ENCODE measurements at regions not wholly inside any gene's neighbourhood (a gene's known extent, or its start where the extent isn't known, plus 50 kb on each side); places are given as distances from the start of the nearest gene placed in this dataset.

DNA sequence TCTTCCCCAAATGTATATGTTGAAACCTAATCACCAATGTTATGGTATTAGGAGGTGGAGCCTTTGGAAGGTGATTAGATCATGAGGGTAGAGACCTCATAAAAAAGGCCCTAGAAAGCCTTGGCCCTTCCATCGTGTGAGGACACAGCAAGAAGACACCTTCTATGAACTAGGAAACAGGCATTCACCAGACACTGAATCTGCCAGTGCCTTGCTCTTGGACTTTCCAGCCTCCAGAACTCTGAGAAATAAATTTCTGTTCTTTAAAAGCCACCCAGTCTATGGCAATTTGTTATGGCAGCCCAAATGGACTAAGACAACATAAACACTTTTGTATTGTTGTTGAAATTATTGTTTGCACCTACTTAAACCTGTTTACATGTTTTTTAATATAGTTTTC, 221.8 kb upstream of the RPS6KA3 start:
- Histone ChIP-seq H3K4me1 (ENCODE audit: low read length) (no peaks in the 10 kb centered on the region), H3K27ac (ENCODE audit: low read length) (no peak overlapping the region), H3K9ac (ENCODE audit: low read length) (no peak overlapping the region), H3K27me3 (ENCODE audit: low read depth, low read length) (peaks cover 3% of the 10 kb centered on the region; the same call in 1 of the 2 replicates), H4K20me1 (ENCODE audit: insufficient read depth, low read length) (no peaks in the 10 kb centered on the region), H3K36me3 (replicated peaks; ENCODE audit: low read depth, low read length) (no peaks in the 10 kb centered on the region), H2AFZ (ENCODE audit: low read depth, low read length) (no peak overlapping the region), H3K4me2 (ENCODE audit: low read length) (no peak overlapping the region), H3K4me3 (ENCODE audit: low read length) (no peak overlapping the region), H3K9me3 (ENCODE audit: insufficient read depth, low read length) (no peaks in the 10 kb centered on the region), H3K79me2 (ENCODE audit: low read length) (no peaks in the 10 kb centered on the region)
- no peak for TF ChIP-seq EZH2phosphoT487 (IDR thresholded peaks at IDR 0.05; ENCODE audit: low read depth)
- TF ChIP-seq, protein P1, sequence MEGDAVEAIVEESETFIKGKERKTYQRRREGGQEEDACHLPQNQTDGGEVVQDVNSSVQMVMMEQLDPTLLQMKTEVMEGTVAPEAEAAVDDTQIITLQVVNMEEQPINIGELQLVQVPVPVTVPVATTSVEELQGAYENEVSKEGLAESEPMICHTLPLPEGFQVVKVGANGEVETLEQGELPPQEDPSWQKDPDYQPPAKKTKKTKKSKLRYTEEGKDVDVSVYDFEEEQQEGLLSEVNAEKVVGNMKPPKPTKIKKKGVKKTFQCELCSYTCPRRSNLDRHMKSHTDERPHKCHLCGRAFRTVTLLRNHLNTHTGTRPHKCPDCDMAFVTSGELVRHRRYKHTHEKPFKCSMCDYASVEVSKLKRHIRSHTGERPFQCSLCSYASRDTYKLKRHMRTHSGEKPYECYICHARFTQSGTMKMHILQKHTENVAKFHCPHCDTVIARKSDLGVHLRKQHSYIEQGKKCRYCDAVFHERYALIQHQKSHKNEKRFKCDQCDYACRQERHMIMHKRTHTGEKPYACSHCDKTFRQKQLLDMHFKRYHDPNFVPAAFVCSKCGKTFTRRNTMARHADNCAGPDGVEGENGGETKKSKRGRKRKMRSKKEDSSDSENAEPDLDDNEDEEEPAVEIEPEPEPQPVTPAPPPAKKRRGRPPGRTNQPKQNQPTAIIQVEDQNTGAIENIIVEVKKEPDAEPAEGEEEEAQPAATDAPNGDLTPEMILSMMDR (IDR thresholded peaks at IDR 0.05; ENCODE audit: low read depth, low read length), result no peak

DNA sequence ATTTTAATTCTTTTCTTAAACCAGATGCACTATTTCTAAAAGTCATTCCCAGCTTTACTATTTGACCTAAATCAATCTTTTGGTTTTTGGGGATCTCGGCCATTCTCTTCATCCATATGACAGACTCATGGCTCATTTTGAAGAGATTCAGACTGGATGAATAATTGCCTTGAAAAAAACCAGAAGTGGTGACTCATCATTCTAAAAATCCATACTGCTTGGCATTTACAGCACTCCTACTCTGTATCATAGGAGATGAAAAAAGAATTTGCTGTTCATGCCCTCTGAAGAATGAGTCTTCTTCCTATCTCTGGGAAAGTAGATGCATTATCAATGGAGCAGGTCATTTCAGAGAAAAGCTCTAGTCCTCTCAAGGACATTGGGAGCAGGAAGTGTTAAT, 220.5 kb upstream of the RPS6KA3 start:
- H3K4me1 ChIP-seq (ENCODE audit: low read length), result no peaks in the 10 kb centered on the region
- H2AFZ ChIP-seq (ENCODE audit: low read depth, low read length), result no peak overlapping the region
- H4K20me1 ChIP-seq (ENCODE audit: insufficient read depth, low read length), result no peaks in the 10 kb centered on the region
- H3K9me3 ChIP-seq (ENCODE audit: insufficient read depth, low read length), result no peaks in the 10 kb centered on the region
- H3K4me3 ChIP-seq (ENCODE audit: low read length), result no peak overlapping the region
- H3K4me2 ChIP-seq (ENCODE audit: low read length), result no peak overlapping the region
- H3K27ac ChIP-seq (ENCODE audit: low read length), result no peak overlapping the region
- no peaks in the 10 kb centered on the region for H3K36me3 ChIP-seq (replicated peaks; ENCODE audit: low read depth, low read length)
- H3K27me3 ChIP-seq (ENCODE audit: low read depth, low read length), result peaks cover 3% of the 10 kb centered on the region; the same call in 1 of the 2 replicates
- no peak overlapping the region for H3K9ac ChIP-seq (ENCODE audit: low read length)
- no peak for TF ChIP-seq EZH2phosphoT487 (IDR thresholded peaks at IDR 0.05; ENCODE audit: low read depth)
- TF ChIP-seq, protein P1 (IDR thresholded peaks at IDR 0.05; ENCODE audit: low read depth, low read length), result no peak
- H3K79me2 ChIP-seq (ENCODE audit: low read length), result no peaks in the 10 kb centered on the region

DNA sequence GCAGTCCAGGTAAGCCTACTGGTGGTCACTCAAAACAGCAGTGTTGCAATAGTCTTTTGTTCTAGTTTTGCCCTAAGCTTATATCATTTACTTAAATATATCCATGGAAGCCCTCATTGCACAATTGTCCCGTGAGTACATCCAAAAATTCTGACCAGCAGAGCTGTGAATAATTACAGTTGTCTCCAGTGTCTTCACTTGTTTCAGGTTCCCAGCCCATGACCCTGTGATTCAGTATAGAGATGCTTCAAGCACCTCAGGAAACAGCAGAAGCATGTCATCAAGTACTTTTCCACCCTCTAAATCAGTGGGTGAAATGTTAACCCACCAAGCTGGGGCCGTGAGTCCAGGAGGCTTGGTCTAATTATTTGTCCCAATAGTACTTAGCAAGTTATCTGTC, 214.9 kb upstream of the RPS6KA3 start:
- peaks cover 12% of the 10 kb centered on the region; the same call in 1 of the 2 replicates for H3K27me3 ChIP-seq (ENCODE audit: low read depth, low read length)
- H2AFZ ChIP-seq (ENCODE audit: low read depth, low read length), result no peak overlapping the region
- H3K36me3 ChIP-seq (replicated peaks; ENCODE audit: low read depth, low read length), result no peaks in the 10 kb centered on the region
- H3K27ac ChIP-seq (ENCODE audit: low read length), result no peak overlapping the region
- no peak overlapping the region for H3K4me2 ChIP-seq (ENCODE audit: low read length)
- no peak overlapping the region for H3K4me3 ChIP-seq (ENCODE audit: low read length)
- H3K9ac ChIP-seq (ENCODE audit: low read length), result no peak overlapping the region
- no peak for TF ChIP-seq EZH2phosphoT487 (IDR thresholded peaks at IDR 0.05; ENCODE audit: low read depth)
- TF ChIP-seq, protein P1 (IDR thresholded peaks at IDR 0.05; ENCODE audit: low read depth, low read length), result no peak
- H3K4me1 ChIP-seq (ENCODE audit: low read length), result no peaks in the 10 kb centered on the region
- H3K9me3 ChIP-seq (ENCODE audit: insufficient read depth, low read length), result no peaks in the 10 kb centered on the region
- H3K79me2 ChIP-seq (ENCODE audit: low read length), result no peaks in the 10 kb centered on the region
- H4K20me1 ChIP-seq (ENCODE audit: insufficient read depth, low read length), result no peaks in the 10 kb centered on the region

DNA sequence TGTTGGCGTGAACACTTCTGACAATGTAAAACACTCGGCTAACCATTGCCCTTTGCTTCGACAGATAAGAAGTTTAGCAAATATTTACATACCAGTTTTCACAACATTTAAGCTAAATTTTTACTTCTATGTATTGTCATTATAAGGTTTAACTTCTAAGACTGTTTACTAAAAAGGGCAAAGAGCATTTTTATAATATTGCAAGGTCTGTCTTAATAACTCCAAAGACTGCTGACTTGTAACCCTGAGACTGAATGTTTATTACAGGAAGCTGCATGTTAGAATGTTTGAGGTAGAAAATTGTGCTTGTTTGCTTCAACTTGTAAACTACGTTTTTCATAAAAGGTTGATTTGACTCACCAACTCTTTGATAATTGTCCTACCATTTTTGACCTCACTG, 213.2 kb upstream of the RPS6KA3 start:
- no peak overlapping the region for H3K4me2 ChIP-seq (ENCODE audit: low read length)
- H3K9ac ChIP-seq (ENCODE audit: low read length), result no peak overlapping the region
- TF ChIP-seq EZH2phosphoT487 (IDR thresholded peaks at IDR 0.05; ENCODE audit: low read depth), result no peak
- TF ChIP-seq, protein P1 (IDR thresholded peaks at IDR 0.05; ENCODE audit: low read depth, low read length), result no peak
- H3K27me3 ChIP-seq (ENCODE audit: low read depth, low read length), result peaks cover 9% of the 10 kb centered on the region; the same call in 1 of the 2 replicates
- H3K9me3 ChIP-seq (ENCODE audit: insufficient read depth, low read length), result no peaks in the 10 kb centered on the region
- no peaks in the 10 kb centered on the region for H3K79me2 ChIP-seq (ENCODE audit: low read length)
- H3K4me3 ChIP-seq (ENCODE audit: low read length), result no peak overlapping the region
- no peaks in the 10 kb centered on the region for H3K4me1 ChIP-seq (ENCODE audit: low read length)
- no peak overlapping the region for H3K27ac ChIP-seq (ENCODE audit: low read length)
- no peak overlapping the region for H2AFZ ChIP-seq (ENCODE audit: low read depth, low read length)
- no peaks in the 10 kb centered on the region for H3K36me3 ChIP-seq (replicated peaks; ENCODE audit: low read depth, low read length)
- H4K20me1 ChIP-seq (ENCODE audit: insufficient read depth, low read length), result no peaks in the 10 kb centered on the region
